ENCODE measurements at regions not wholly inside any gene's neighbourhood (a gene's known extent, or its start where the extent isn't known, plus 50 kb on each side); places are given as distances from the start of the nearest gene placed in this dataset.

DNA sequence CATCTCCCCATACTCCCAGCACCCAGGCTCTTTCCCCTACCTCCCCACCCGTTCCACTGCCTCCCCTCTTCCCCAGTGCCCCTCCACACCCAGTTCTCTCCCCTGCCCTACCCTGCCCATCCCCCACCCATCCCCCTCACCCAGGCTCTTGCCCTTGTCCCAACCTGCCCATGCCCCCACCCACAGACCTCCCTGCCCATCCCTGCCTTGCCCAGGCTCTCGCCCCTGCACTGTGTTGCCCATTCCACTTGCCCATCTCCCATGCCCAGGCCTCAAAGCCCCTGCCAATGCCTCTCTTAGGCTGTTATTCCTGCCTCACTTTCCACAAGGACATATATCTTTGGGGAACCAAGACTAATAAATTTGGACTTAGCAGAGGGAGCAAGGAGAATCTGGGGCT, 262.6 kb upstream of the CXCL12 start:
- no peak overlapping the region for H3K27ac Mint-ChIP-seq
- ChIA-PET CTCF (no interaction called here), POLR2A (no interaction called here)
- H3K4me3 Mint-ChIP-seq: no peak overlapping the region
- ATAC-seq (no peak), DNase-seq (ENCODE audit: low spot score) (no peak)
- no peaks in the 10 kb centered on the region for H3K36me3 Mint-ChIP-seq
- H3K27me3 Mint-ChIP-seq (ENCODE audit: low read depth): 0 out of 2 replicates have a peak, but pooled peaks cover 4% of the 10 kb centered on the region
- peaks cover 14% of the 10 kb centered on the region for H3K9me3 Mint-ChIP-seq
- no peak for TF ChIP-seq ZNF138 (CRISPR knock-in tag; conservative IDR thresholded peaks at IDR 0.05)
- no peak for TF ChIP-seq ELF4 (CRISPR knock-in tag; IDR thresholded peaks at IDR 0.05; ENCODE audit: low read depth)
- no peak for TF ChIP-seq SMAD3 (CRISPR knock-in tag; IDR thresholded peaks at IDR 0.05; ENCODE audit: borderline replicate concordance)
- TF ChIP-seq FOXJ3 (CRISPR knock-in tag; IDR thresholded peaks at IDR 0.05; ENCODE audit: borderline replicate concordance): no peak
- TF ChIP-seq GRHL2 (CRISPR knock-in tag; IDR thresholded peaks at IDR 0.05; ENCODE audit: insufficient replicate concordance, severe bottlenecking): no peak
- TF ChIP-seq NR1H2 (CRISPR knock-in tag; IDR thresholded peaks at IDR 0.05): no peak
- no peaks in the 10 kb centered on the region for H3K4me1 Mint-ChIP-seq

GRCh38 chr10:44647877-44648542, 263.1 kb upstream of the CXCL12 start:
- CTCF ChIA-PET: no interaction called here
- Mint-ChIP-seq H3K4me3 (no peak overlapping the region), H3K9me3 (peaks cover 14% of the 10 kb centered on the region), H3K36me3 (no peaks in the 10 kb centered on the region), H3K27me3 (ENCODE audit: low read depth) (0 out of 2 replicates have a peak, but pooled peaks cover 4% of the 10 kb centered on the region), H3K4me1 (no peaks in the 10 kb centered on the region), H3K27ac (no peak overlapping the region)
- no peak for TF ChIP-seq ZNF317 (CRISPR knock-in tag; IDR thresholded peaks at IDR 0.05; ENCODE audit: borderline replicate concordance, low read depth)
- POLR2A ChIA-PET: no interaction called here
- DNase-seq (ENCODE audit: low spot score) (no peak), ATAC-seq (no peak)

DNA sequence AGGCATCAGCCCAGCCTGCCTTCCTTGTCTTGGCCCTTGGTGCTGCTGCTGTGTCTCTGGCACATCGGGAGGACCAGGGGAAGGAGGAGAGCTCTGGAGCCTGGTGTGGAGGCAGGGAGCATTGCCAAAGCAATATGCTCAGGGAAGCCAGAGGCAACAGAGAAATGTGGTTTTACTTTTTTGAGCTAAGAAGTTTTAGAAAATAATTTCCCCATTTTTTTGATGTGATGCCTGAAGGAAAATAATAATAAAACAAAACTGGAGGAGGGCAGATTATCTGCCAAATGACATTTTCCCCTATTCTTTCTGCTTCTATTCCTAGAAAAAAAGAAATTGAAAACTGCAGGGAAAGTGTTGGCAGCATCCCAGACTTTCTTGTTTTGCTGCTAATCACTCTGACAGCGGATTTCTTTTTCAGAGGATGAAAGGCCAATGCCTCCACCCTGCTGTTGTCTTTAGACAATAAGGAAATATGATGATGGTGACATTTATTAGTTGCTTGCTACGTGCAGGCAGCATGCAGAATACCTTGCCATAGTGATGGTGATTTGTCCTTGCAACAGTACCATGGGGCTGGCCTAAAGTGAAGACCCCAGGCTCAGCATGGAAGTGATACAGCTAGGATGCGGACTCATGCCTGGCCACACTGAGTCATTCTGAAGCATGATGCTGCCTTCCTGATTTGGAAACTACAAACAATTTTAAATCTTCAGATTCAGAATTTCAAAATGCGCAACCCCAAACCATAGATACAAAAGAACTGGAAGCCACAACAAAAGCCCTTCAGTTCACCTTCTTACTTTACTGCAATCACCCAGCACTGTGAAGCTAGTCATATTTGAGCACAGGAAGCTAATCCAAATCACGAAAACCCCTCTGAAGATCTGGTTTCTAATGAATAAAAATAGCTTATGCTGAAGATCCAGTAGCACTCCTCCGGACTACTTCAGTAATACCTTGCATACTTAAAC, 260.2 kb upstream of the TMEM72 start:
- Mint-ChIP-seq H3K27me3 (ENCODE audit: low read depth) (no peaks in the 10 kb centered on the region), H3K27ac (no peak overlapping the region), H3K4me1 (no peaks in the 10 kb centered on the region), H3K36me3 (no peaks in the 10 kb centered on the region), H3K4me3 (no peak overlapping the region), H3K9me3 (no peaks in the 10 kb centered on the region)
- ChIA-PET CTCF (no interaction called here), POLR2A (no interaction called here)
- DNase-seq (ENCODE audit: low spot score) (no peak), ATAC-seq (no peak)
- TF ChIP-seq FOXP4 (CRISPR knock-in tag; IDR thresholded peaks at IDR 0.05) (no peak), HMGA2 (CRISPR knock-in tag; IDR thresholded peaks at IDR 0.05) (no peak), ZNF532 (CRISPR knock-in tag; IDR thresholded peaks at IDR 0.05; ENCODE audit: borderline replicate concordance) (no peak), NFATC4 (CRISPR knock-in tag; IDR thresholded peaks at IDR 0.05) (no peak), MLX (CRISPR knock-in tag; IDR thresholded peaks at IDR 0.05) (no peak), TEAD1 (CRISPR knock-in tag; IDR thresholded peaks at IDR 0.05) (no peak), NR2C2 (CRISPR knock-in tag; IDR thresholded peaks at IDR 0.05) (no peak), ZNF138 (CRISPR knock-in tag; conservative IDR thresholded peaks at IDR 0.05) (no peak), ZNF121 (CRISPR knock-in tag; IDR thresholded peaks at IDR 0.05) (no peak), AR (CRISPR knock-in tag; IDR thresholded peaks at IDR 0.05) (no peak), ZNF416 (CRISPR knock-in tag; IDR thresholded peaks at IDR 0.05) (no peak)
